Heart left ventricle (tissue), 13 donors: ENCODE measurements at regions not wholly inside any gene's neighbourhood (a gene's known extent, or its start where the extent isn't known, plus 50 kb on each side); places are given as distances from the start of the nearest gene placed in this dataset.

Source experiments
- POLR2A ChIP-seq, 2 donors: fragments of 450-650 bp; IDR thresholded peaks; one replicate each; pipeline ENCODE4 v1.6.1; 2017; ENCODE audit warnings: antibody characterized with exemption in 2 of 2, mild to moderate bottlenecking in 2 of 2, moderate library complexity in 2 of 2
- TF ChIP-seq, protein P1 (sequence below), 12 donors: fragments of 200-600 bp; sonication (generic) in 4 of 12; IDR thresholded peaks; one replicate each; pipeline versions ENCODE4 v1.5.0 to v1.8.0; 2018 to 2022; ENCODE audit warnings: antibody characterized with exemption in 12 of 12, mild to moderate bottlenecking in 5 of 12
- donor health status: ischemic (EF 13 %, LVEDD 7.1; RV severe dilation, severe dysfunction).
- donor health status: DM: no; HTN: yes; CAD: no.
- donor health status: DM: no; HTN: no; CAD: no.
- donor health status: ischemic (EF 25% LVEDD 6.9; RV normal size, moderate dysfunction).
- donor health status: ischemic (EF 25% LVEDD 5.7; RV mildly dilated, moderate dysfunction).
- donor health status: ischemic (EF 35%, LVEDD 5.7; RV mildly dilated, moderate dysfunction).
- donor health status: nonischemic (EF 11% LVEDD 7.7; RV severe dilation, severe dysfunction).
- donor health status: DM: yes; HTN: yes; CAD: no.
- donor health status: PGD.
- donor health status: ischemic (EF 29% LVEDD 5.4; RV normal size, mild dysfunction).
- donor health status: nonischemic (EF 23%, LVEDD 6.1; RV moderate dilation, normal function).

DNA sequence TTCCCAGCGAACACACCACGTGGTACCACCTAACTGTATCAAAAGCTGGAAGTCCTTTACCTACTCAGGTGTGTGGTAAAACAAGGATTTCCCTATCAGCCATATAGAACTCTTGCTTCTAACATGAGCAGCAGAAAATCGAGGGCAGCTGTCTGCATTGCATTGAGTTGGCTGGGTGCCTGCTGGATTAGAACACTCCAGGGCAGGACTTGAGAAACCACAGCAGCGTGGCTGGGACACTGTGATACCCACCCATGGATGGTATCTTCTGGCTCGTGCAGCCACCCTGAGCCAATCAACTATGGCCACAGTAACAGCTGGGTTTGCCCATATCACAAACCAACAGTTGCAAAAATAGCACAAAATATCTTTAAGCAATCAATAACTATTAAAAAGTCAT, 188.3 kb downstream of the FBXO15 start:
- TF ChIP-seq, protein P1, sequence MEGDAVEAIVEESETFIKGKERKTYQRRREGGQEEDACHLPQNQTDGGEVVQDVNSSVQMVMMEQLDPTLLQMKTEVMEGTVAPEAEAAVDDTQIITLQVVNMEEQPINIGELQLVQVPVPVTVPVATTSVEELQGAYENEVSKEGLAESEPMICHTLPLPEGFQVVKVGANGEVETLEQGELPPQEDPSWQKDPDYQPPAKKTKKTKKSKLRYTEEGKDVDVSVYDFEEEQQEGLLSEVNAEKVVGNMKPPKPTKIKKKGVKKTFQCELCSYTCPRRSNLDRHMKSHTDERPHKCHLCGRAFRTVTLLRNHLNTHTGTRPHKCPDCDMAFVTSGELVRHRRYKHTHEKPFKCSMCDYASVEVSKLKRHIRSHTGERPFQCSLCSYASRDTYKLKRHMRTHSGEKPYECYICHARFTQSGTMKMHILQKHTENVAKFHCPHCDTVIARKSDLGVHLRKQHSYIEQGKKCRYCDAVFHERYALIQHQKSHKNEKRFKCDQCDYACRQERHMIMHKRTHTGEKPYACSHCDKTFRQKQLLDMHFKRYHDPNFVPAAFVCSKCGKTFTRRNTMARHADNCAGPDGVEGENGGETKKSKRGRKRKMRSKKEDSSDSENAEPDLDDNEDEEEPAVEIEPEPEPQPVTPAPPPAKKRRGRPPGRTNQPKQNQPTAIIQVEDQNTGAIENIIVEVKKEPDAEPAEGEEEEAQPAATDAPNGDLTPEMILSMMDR (IDR thresholded peaks at IDR 0.05): no peak
- no peak for TF ChIP-seq POLR2A (IDR thresholded peaks at IDR 0.05)
